Effector memory CD4-positive, alpha-beta T cell (primary cell): ENCODE measurements at regions not wholly inside any gene's neighbourhood (a gene's known extent, or its start where the extent isn't known, plus 50 kb on each side); places are given as distances from the start of the nearest gene placed in this dataset.

Source experiments
- DNase-seq, 3 donors: peaks; one replicate each; pipeline ENCODE4 v3.0.0-alpha.2; 2020
- H3K27ac ChIP-seq: 2 replicates; pipeline ENCODE4 v1.7.0; 2013; ENCODE audit warnings: mild to moderate bottlenecking, low read length, moderate library complexity; ENCODE audit not compliant: insufficient read depth, poor library complexity, severe bottlenecking
- H3K27me3 ChIP-seq: replicated peaks from 2 replicates; pipeline ENCODE4 v1.7.0; 2013; ENCODE audit warnings: mild to moderate bottlenecking, low read length; ENCODE audit not compliant: insufficient read depth, control insufficient read depth, poor library complexity, severe bottlenecking
- H3K36me3 ChIP-seq: 2 replicates; pipeline ENCODE4 v1.7.0; 2013; ENCODE audit warnings: mild to moderate bottlenecking, low read length, moderate library complexity; ENCODE audit not compliant: control insufficient read depth, insufficient read depth
- H3K4me1 ChIP-seq: 2 replicates; pipeline ENCODE4 v1.7.0; 2013; ENCODE audit warnings: low read length, mild to moderate bottlenecking; ENCODE audit not compliant: control insufficient read depth, insufficient read depth, poor library complexity, severe bottlenecking
- H3K4me3 ChIP-seq: 2 replicates; pipeline ENCODE4 v1.7.0; 2013; ENCODE audit warnings: low read length, low read depth, mild to moderate bottlenecking; ENCODE audit not compliant: insufficient read depth, poor library complexity, severe bottlenecking
- H3K9me3 ChIP-seq: 2 replicates; pipeline ENCODE4 v1.7.0; 2013; ENCODE audit warnings: mild to moderate bottlenecking, low read length, moderate library complexity; ENCODE audit not compliant: control insufficient read depth

DNA sequence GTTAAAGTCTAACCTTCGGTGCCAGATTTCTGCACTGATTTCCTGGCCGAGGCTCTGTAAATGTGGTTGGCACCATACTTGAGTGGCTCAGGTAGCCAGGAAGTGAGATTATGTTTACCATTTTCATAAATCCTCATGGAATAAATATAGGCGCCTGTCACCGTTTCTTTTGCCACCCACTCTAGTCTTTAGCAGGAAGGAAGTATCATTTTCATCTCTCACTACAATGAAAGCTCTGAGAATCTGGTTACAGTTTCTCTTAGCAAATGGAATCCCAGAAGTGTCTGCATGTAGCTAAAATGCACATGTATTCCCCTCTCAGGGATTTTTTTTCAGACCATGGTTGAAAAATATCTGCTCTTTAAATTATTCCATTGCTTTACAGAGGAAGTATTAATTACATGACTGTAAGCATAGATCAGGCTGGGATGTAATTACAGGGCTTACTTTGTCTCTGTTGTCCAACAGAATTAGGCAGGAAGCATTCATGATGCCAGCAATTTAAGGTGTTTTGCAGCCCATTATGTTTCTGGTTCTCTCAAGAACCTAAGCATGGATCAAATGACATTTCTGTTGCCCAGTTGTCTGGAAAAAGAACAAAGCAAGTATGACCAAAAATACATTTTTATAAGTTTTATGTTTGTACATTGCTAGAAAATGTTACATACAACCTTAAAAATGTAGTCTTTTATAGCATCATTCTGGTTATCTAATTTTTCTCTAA lies 221.7 kb upstream of the SPRY2 start:
- Histone ChIP-seq H3K27ac (no peak overlapping the region), H3K36me3 (no peaks in the 10 kb centered on the region), H3K4me1 (no peaks in the 10 kb centered on the region), H3K4me3 (no peak overlapping the region), H3K9me3 (no peaks in the 10 kb centered on the region), H3K27me3 (no peaks in the 10 kb centered on the region)
- no peak for DNase-seq

DNA sequence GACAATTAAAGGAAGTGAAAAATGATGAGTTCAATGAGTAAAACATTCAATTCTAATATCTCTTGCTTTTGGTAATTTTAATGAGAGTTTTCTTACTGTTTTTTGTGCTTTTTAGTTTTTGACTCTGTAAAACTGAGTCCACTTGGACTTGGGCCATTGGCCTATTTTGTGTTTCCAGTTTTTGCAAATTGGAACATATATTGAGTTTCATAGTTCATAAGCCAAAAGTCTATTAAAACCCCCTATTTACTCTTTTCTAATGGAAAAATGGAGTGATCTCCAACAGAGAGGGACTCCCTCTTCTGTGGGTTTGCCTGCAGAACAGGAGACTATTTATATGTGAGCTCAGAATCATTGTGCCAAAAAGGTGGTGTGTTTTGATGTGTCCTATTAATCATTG lies 219.7 kb upstream of the SPRY2 start:
- DNase-seq: no peak
- no peaks in the 10 kb centered on the region for H3K27me3 ChIP-seq
- H3K4me1 ChIP-seq: no peaks in the 10 kb centered on the region
- no peaks in the 10 kb centered on the region for H3K36me3 ChIP-seq
- no peak overlapping the region for H3K27ac ChIP-seq
- H3K9me3 ChIP-seq: no peaks in the 10 kb centered on the region
- H3K4me3 ChIP-seq: no peak overlapping the region

DNA sequence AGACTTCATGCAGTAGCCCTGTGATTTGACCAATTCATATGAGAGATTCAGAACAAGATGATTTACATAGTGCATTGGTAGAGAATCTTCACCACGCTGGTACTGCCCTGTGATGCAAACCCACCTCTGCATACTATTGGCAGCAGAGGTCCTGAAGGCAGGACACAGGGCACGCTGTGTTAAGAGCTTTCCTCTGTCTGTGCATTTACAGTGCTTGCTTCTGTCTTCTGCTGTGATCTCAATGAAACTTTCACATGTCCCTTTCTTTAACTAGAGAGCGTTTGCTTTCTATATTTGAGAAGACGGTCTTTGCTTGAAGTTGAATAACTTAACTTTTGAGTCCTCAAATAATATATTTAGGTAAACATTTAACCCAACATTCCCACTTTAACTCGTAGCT lies 219.0 kb upstream of the SPRY2 start:
- H3K4me3 ChIP-seq: no peak overlapping the region
- H3K4me1 ChIP-seq: no peaks in the 10 kb centered on the region
- no peaks in the 10 kb centered on the region for H3K9me3 ChIP-seq
- no peaks in the 10 kb centered on the region for H3K36me3 ChIP-seq
- H3K27ac ChIP-seq: no peak overlapping the region
- DNase-seq: no peak
- no peaks in the 10 kb centered on the region for H3K27me3 ChIP-seq

DNA sequence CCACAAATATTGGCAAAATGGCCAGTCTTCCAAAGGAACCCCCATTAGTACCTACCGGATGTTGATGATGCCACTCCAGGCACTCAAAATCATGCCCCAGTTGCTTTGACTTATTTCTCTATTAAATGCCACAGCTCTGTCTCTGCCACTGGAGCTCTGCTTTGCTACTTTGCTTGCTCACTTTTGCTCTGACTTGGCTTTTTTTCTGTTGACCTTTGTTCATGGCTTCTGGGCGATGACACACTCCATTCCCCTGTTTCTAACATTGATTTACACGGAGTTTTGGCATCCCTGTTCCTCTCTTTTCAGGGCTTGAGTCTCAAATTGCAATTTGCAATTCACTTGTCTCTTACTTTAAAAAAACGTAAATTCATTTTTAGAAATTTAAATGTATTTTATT lies 217.1 kb upstream of the SPRY2 start:
- no peaks in the 10 kb centered on the region for H3K27me3 ChIP-seq
- no peaks in the 10 kb centered on the region for H3K9me3 ChIP-seq
- H3K27ac ChIP-seq: no peak overlapping the region
- H3K36me3 ChIP-seq: no peaks in the 10 kb centered on the region
- no peaks in the 10 kb centered on the region for H3K4me1 ChIP-seq
- no peak for DNase-seq
- no peak overlapping the region for H3K4me3 ChIP-seq

DNA sequence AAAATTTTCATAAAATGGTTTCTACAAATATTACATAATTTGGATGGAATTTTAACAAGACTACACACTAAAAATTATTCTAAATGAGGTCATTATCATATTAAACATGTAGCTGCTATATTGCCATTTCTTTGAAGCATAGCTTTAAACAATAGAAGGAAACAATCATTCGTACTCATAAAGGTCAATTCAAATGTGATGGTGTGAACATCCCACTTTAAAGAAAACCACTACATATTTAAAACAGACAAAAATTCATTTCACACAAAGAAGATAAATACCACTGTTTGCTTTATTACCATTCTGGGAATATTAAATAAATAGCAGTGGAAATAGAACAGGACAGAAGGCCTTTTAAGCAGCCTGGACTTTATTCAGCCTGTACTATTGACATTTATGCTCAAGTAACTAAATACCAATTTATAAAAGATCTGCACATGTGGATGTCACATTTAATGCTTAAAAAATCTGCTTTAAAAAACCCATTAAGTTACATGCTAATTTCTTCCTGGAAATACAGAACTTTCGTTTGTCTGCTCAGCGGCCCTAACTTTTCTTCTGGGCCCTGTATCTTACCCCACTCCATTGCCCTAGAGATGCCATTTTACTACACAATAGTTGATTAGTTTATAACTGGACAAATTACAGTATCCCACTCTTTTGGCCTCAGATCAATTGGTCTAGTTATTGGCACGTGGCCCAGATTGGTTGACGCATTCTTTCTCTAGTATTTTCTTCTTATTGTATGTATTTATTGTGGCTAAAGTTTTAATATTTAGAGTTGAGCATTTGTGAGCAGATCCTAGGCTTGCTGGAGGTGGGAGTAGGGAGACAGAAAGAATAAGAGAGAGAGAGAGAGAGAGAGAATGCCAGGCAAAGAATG lies 215.1 kb upstream of the SPRY2 start:
- no peak for DNase-seq
- no peak overlapping the region for H3K4me3 ChIP-seq
- no peaks in the 10 kb centered on the region for H3K9me3 ChIP-seq

DNA sequence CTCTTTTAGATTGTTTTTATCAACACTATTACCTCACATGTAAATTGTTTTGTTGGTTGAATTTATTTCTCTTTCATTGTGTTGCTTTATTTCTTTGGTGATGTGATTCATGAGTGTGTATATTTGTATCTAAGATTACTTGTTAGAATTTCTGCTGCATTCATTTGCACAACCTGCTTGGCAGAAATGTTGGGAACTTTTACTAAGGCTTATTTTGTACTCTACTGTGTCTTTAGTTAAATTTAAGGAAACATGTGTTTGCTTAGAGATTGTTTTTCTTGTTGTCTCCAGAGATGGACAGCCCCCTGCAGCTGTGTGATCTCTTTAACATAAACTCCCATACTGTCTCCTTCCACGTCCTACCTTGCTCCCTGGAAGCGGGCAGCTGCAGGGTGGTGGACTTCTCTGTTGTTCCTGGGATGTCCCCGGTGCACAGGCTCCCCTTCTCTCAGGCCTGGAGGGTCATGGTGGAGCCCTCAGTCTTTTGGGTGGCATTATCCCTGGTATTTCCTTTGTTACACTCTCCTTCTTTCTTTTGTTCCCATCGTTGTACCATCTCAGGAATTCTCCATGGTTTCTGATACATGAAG lies 212.0 kb upstream of the SPRY2 start:
- no peak overlapping the region for H3K27ac ChIP-seq
- H3K36me3 ChIP-seq: no peaks in the 10 kb centered on the region
- DNase-seq: no peak
- no peaks in the 10 kb centered on the region for H3K4me1 ChIP-seq
- no peak overlapping the region for H3K4me3 ChIP-seq
- no peaks in the 10 kb centered on the region for H3K9me3 ChIP-seq
- H3K27me3 ChIP-seq: no peaks in the 10 kb centered on the region

More for the DNA sequence above, 215.1 kb upstream of the SPRY2 start:
- H3K27me3 ChIP-seq: no peaks in the 10 kb centered on the region
- no peak overlapping the region for H3K27ac ChIP-seq
- H3K4me1 ChIP-seq: no peaks in the 10 kb centered on the region
- no peaks in the 10 kb centered on the region for H3K36me3 ChIP-seq

DNA sequence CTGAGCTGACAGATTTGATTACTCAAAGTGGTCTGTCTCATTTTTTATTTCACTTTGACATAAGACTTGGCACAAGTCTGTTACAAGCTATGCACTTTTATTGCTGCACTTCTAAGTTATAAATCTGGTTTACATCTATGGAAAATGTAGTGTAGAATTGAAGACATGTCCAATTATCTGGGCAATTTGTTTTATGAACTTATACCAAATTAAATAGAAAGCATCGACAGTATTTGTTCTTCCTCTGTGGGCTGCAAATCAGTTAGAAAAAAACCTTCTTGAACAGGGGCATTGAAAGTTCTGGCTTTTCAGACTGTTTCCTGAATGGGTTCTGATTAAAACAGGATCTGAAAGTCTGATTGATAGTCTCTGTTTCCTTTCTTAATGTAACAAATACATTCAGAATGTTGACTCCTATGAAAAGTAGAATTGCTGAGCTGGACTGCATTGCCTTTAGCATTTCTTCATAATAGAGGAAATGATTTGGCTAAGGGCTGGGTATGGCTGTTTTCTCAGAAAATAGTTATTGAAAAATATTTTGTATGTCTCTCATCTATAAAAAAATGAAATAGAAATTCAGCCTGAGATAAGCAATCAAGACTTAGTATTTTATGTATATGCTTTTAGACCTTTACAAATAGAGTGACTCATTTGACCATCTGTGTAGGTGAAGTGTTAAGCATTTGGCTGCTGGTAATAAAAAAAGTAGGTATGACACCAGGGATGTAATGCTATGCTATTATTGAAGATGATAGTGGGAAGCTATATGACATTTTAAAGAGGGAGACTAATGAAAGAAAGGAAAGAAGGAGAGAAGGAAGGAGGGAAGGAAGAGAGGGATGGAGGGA lies 210.9 kb upstream of the SPRY2 start:
- no peaks in the 10 kb centered on the region for H3K36me3 ChIP-seq
- H3K4me1 ChIP-seq: no peaks in the 10 kb centered on the region
- H3K27ac ChIP-seq: no peak overlapping the region
- H3K27me3 ChIP-seq: no peaks in the 10 kb centered on the region
- no peak for DNase-seq
- H3K4me3 ChIP-seq: no peak overlapping the region
- no peaks in the 10 kb centered on the region for H3K9me3 ChIP-seq

DNA sequence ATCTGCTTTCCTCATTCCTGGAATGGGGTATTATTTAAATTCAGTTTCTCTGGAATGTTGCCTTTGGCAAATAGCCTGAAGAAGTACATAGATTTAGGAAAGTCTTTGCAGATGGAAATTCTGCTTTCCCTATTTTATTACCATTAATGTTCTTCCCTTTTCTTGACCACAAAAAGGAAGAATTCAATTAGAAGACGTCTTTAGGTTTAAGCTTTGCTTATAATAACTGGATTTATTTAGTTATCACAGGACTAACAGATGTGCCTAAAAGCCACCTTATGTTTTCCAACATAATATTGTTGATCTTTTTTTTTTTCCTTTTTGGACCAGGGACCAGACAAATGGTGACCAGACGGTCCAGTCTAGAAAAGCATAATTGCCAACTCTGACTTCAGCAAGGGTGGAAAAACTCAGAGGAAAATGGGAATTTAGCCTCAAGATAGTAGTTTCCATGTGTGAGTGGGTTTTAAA lies 210.1 kb upstream of the SPRY2 start:
- no peak for DNase-seq
- H3K4me3 ChIP-seq: no peak overlapping the region

DNA sequence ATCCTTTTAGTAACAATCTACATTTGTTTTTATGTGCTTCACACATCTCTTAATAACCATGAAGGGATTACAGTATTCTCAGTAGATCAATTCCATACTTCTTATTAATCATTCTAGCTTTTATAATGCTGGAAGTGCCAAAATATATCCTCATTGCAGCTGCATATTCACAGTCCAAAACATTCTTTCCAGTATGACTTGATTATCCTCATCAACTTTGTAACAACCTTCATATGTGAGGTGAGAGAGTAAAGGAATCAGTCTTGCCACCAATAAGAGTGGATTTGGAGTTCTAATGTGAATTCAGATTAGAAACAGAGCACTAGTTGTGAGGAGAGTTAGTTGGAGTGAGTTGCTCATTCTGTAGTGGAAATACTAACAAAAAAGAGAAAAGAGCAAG lies 208.0 kb upstream of the SPRY2 start:
- H3K36me3 ChIP-seq: no peaks in the 10 kb centered on the region
- H3K27ac ChIP-seq: no peak overlapping the region
- H3K4me1 ChIP-seq: no peaks in the 10 kb centered on the region
- H3K9me3 ChIP-seq: no peaks in the 10 kb centered on the region
- no peak overlapping the region for H3K4me3 ChIP-seq
- no peaks in the 10 kb centered on the region for H3K27me3 ChIP-seq
- DNase-seq: no peak

More for the DNA sequence above, 210.1 kb upstream of the SPRY2 start:
- Histone ChIP-seq H3K4me1 (no peaks in the 10 kb centered on the region), H3K36me3 (no peaks in the 10 kb centered on the region), H3K27ac (no peak overlapping the region), H3K27me3 (no peaks in the 10 kb centered on the region), H3K9me3 (no peaks in the 10 kb centered on the region)
